ENCODE measurements at regions not wholly inside any gene's neighbourhood (a gene's known extent, or its start where the extent isn't known, plus 50 kb on each side); places are given as distances from the start of the nearest gene placed in this dataset.

- TF ChIP-seq GATA2 (IDR thresholded peaks at IDR 0.05; ENCODE audit: low read depth, low read length) (no peak), GATA3 (IDR thresholded peaks at IDR 0.05; ENCODE audit: low read depth, low read length) (no peak)
These were observed 119.0 kb upstream of the MID1 start for GRCh38 chrX:10739426-10739825.

Measured in SH-SY5Y (cell line).